HEK293 (cell line): ENCODE measurements at regions not wholly inside any gene's neighbourhood (a gene's known extent, or its start where the extent isn't known, plus 50 kb on each side); places are given as distances from the start of the nearest gene placed in this dataset.

Experiments used
- ZBTB17 ChIP-seq: fragments of 450-650 bp; formaldehyde crosslinking; IDR thresholded peaks from 2 replicates; pipeline ENCODE4 v1.5.1; 2016; ENCODE audit warnings: missing biosample characterization, missing genetic modification characterization
- ZNF138 ChIP-seq: fragments of 450-650 bp; formaldehyde crosslinking; IDR thresholded peaks from 2 replicates; pipeline ENCODE4 v1.5.1; 2016; ENCODE audit warnings: missing biosample characterization, missing genetic modification characterization, borderline replicate concordance
- ZNF366 ChIP-seq: fragments of 450-650 bp; formaldehyde crosslinking; conservative IDR thresholded peaks from 2 replicates; pipeline ENCODE4 v1.5.1; 2016; ENCODE audit warnings: missing biosample characterization, missing genetic modification characterization
- ZNF426 ChIP-seq: fragments of 450-650 bp; formaldehyde crosslinking; IDR thresholded peaks from 2 replicates; pipeline ENCODE4 v1.5.1; 2017; ENCODE audit warnings: missing biosample characterization, missing genetic modification characterization, mild to moderate bottlenecking, inconsistent platforms, moderate library complexity
- ZNF48 ChIP-seq: fragments of 450-650 bp; formaldehyde crosslinking; IDR thresholded peaks from 2 replicates; pipeline ENCODE4 v1.5.1; 2016; ENCODE audit warnings: missing biosample characterization, missing genetic modification characterization
- ZNF596 ChIP-seq: fragments of 450-650 bp; IDR thresholded peaks from 2 replicates; pipeline ENCODE4 v1.5.0; 2018; ENCODE audit warnings: missing biosample characterization, mild to moderate bottlenecking, missing genetic modification characterization, moderate library complexity
- ZXDB ChIP-seq: fragments of 450-650 bp; formaldehyde crosslinking; IDR thresholded peaks from 2 replicates; pipeline ENCODE4 v1.5.1; 2016; ENCODE audit warnings: missing biosample characterization, missing genetic modification characterization
- TF ChIP-seq, protein P1 (sequence below): sonication (generic); formaldehyde crosslinking; IDR thresholded peaks from 2 replicates; pipeline ENCODE4 v1.8.1; 2022; ENCODE audit warnings: mild to moderate bottlenecking, moderate library complexity, missing genetic modification reagents
- TF ChIP-seq, protein P2 (sequence below): fragments of 450-650 bp; formaldehyde crosslinking; IDR thresholded peaks from 2 replicates; pipeline ENCODE4; 2016; ENCODE audit warnings: missing biosample characterization, missing genetic modification characterization
- TF ChIP-seq, protein P3 (sequence below): fragments of 450-650 bp; formaldehyde crosslinking; IDR thresholded peaks from 2 replicates; pipeline ENCODE4 v1.5.1; 2016; ENCODE audit warnings: missing biosample characterization, missing genetic modification characterization

DNA sequence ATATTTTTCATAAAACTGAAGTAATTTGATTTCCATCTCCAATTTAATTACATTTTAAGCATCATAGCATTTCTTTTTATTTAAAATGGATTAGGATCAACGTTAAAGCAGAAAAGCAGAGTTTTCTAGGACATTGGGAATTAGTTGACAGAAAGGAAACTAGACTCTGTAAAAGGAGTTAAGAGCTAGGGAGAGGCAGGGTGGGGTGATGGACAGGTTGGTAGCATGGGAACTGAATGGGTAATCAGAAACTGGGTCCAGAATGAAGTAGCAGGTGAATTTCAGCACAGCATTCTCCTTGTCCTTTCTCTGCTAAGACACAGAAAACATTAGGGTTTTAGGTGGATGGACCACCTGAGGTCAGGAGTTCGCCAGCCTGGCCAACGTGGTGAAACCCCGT is 97.6 kb downstream of the ANAPC4 start:
- TF ChIP-seq ZNF366 (no peak), ZXDB (tag by site-specific recombination) (no peak), ZNF426 (no peak), ZNF596 (tag by site-specific recombination) (no peak), ZNF48 (tag by site-specific recombination) (no peak), ZBTB17 (tag by site-specific recombination) (no peak), ZNF138 (no peak)
- TF ChIP-seq, protein P1, sequence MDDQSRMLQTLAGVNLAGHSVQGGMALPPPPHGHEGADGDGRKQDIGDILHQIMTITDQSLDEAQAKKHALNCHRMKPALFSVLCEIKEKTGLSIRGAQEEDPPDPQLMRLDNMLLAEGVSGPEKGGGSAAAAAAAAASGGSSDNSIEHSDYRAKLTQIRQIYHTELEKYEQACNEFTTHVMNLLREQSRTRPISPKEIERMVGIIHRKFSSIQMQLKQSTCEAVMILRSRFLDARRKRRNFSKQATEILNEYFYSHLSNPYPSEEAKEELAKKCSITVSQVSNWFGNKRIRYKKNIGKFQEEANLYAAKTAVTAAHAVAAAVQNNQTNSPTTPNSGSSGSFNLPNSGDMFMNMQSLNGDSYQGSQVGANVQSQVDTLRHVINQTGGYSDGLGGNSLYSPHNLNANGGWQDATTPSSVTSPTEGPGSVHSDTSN (CRISPR knock-in tag), result no peak
- TF ChIP-seq, protein P2, sequence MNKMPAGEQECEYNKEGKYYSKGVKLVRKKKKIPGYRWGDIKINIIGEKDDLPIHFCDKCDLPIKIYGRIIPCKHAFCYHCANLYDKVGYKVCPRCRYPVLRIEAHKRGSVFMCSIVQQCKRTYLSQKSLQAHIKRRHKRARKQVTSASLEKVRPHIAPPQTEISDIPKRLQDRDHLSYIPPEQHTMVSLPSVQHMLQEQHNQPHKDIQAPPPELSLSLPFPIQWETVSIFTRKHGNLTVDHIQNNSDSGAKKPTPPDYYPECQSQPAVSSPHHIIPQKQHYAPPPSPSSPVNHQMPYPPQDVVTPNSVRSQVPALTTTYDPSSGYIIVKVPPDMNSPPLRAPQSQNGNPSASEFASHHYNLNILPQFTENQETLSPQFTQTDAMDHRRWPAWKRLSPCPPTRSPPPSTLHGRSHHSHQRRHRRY (tag by site-specific recombination), result no peak
- TF ChIP-seq, protein P3, sequence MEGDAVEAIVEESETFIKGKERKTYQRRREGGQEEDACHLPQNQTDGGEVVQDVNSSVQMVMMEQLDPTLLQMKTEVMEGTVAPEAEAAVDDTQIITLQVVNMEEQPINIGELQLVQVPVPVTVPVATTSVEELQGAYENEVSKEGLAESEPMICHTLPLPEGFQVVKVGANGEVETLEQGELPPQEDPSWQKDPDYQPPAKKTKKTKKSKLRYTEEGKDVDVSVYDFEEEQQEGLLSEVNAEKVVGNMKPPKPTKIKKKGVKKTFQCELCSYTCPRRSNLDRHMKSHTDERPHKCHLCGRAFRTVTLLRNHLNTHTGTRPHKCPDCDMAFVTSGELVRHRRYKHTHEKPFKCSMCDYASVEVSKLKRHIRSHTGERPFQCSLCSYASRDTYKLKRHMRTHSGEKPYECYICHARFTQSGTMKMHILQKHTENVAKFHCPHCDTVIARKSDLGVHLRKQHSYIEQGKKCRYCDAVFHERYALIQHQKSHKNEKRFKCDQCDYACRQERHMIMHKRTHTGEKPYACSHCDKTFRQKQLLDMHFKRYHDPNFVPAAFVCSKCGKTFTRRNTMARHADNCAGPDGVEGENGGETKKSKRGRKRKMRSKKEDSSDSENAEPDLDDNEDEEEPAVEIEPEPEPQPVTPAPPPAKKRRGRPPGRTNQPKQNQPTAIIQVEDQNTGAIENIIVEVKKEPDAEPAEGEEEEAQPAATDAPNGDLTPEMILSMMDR, result no peak
